GM23338 (cell line): ENCODE measurements at regions not wholly inside any gene's neighbourhood (a gene's known extent, or its start where the extent isn't known, plus 50 kb on each side); places are given as distances from the start of the nearest gene placed in this dataset.

Experiments used
- CREB1 ChIP-seq: fragments of 250-450 bp; sonication (Bioruptor Pico); IDR thresholded peaks from 2 replicates; pipeline ENCODE4 v1.5.0; 2020; ENCODE audit warnings: low read depth, mild to moderate bottlenecking, moderate library complexity
- EZH2 ChIP-seq: fragments of 200-600 bp; sonication (generic); IDR thresholded peaks from one replicate; pipeline ENCODE4 v1.8.0; 2017; ENCODE audit warnings: antibody characterized with exemption, mild to moderate bottlenecking, low read depth; ENCODE audit not compliant: unreplicated experiment
- EZH2phosphoT487 ChIP-seq: fragments of 200-600 bp; sonication (generic); IDR thresholded peaks from one replicate; pipeline ENCODE4 v1.8.1; 2018; ENCODE audit warnings: antibody characterized with exemption; ENCODE audit not compliant: unreplicated experiment
- POLR2AphosphoS5 ChIP-seq: IDR thresholded peaks from 2 replicates; pipeline ENCODE4 v1.6.1; 2016; ENCODE audit warnings: antibody characterized with exemption, low read depth
- STAT1 ChIP-seq: IDR thresholded peaks from one replicate; pipeline ENCODE4 v1.6.1; 2016; ENCODE audit warnings: antibody characterized with exemption; ENCODE audit not compliant: unreplicated experiment
- ZNF331 ChIP-seq: fragments of 250-450 bp; sonication (Bioruptor Pico); IDR thresholded peaks from 2 replicates; pipeline ENCODE4 v1.5.0; 2020; ENCODE audit warnings: low read depth, mild to moderate bottlenecking, moderate library complexity
- TF ChIP-seq, protein P1 (sequence below), 2 experiments: fragments of 200-600 bp in 1 of 2; sonication (generic) in 1 of 2; conservative IDR thresholded peaks; 2 replicates each; pipeline versions ENCODE4 v1.5.1 to v1.6.1; 2016 to 2017; ENCODE audit warnings: antibody characterized with exemption in 2 of 2, low read depth in 2 of 2, mild to moderate bottlenecking in 2 of 2, moderate library complexity in 1 of 2
- TF ChIP-seq, protein P2 (sequence below): IDR thresholded peaks from one replicate; pipeline ENCODE4 v1.6.1; 2018; ENCODE audit warnings: antibody characterized with exemption; ENCODE audit not compliant: unreplicated experiment
- TF ChIP-seq, protein P3 (sequence below): IDR thresholded peaks from 2 replicates; pipeline ENCODE4 v1.6.1; 2016; ENCODE audit warnings: antibody characterized with exemption

DNA sequence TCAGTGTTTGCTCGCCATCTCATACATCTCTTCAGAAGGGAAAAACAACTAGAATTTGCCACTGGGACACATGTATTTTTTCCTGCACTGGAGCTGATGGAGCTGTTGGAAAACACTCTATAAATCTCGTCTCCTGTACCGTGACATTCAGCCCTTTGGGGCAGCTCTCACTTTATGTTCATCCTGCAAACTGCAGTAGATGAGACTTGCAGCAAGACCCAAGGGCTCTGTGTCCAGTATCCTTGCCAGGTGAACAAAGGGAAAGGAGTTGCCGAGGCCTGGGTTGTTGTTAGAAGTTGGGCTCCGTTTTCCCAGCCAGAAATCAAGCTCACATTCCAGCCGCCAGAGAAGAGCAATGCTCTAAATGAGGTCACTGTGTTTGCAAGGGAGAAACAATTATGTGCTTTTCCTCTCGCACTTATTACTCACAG lies 285.1 kb downstream of the SLC4A3 start:
- TF ChIP-seq POLR2AphosphoS5 (no peak), EZH2 (no peak), CREB1 (CRISPR knock-in tag) (no peak), STAT1 (no peak), EZH2phosphoT487 (no peak), ZNF331 (CRISPR knock-in tag) (no peak)
- TF ChIP-seq, protein P1, sequence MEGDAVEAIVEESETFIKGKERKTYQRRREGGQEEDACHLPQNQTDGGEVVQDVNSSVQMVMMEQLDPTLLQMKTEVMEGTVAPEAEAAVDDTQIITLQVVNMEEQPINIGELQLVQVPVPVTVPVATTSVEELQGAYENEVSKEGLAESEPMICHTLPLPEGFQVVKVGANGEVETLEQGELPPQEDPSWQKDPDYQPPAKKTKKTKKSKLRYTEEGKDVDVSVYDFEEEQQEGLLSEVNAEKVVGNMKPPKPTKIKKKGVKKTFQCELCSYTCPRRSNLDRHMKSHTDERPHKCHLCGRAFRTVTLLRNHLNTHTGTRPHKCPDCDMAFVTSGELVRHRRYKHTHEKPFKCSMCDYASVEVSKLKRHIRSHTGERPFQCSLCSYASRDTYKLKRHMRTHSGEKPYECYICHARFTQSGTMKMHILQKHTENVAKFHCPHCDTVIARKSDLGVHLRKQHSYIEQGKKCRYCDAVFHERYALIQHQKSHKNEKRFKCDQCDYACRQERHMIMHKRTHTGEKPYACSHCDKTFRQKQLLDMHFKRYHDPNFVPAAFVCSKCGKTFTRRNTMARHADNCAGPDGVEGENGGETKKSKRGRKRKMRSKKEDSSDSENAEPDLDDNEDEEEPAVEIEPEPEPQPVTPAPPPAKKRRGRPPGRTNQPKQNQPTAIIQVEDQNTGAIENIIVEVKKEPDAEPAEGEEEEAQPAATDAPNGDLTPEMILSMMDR (conservative IDR thresholded peaks at IDR 0.05; ENCODE audit: low read depth in 2 of 2) = no peak
- TF ChIP-seq, protein P2, sequence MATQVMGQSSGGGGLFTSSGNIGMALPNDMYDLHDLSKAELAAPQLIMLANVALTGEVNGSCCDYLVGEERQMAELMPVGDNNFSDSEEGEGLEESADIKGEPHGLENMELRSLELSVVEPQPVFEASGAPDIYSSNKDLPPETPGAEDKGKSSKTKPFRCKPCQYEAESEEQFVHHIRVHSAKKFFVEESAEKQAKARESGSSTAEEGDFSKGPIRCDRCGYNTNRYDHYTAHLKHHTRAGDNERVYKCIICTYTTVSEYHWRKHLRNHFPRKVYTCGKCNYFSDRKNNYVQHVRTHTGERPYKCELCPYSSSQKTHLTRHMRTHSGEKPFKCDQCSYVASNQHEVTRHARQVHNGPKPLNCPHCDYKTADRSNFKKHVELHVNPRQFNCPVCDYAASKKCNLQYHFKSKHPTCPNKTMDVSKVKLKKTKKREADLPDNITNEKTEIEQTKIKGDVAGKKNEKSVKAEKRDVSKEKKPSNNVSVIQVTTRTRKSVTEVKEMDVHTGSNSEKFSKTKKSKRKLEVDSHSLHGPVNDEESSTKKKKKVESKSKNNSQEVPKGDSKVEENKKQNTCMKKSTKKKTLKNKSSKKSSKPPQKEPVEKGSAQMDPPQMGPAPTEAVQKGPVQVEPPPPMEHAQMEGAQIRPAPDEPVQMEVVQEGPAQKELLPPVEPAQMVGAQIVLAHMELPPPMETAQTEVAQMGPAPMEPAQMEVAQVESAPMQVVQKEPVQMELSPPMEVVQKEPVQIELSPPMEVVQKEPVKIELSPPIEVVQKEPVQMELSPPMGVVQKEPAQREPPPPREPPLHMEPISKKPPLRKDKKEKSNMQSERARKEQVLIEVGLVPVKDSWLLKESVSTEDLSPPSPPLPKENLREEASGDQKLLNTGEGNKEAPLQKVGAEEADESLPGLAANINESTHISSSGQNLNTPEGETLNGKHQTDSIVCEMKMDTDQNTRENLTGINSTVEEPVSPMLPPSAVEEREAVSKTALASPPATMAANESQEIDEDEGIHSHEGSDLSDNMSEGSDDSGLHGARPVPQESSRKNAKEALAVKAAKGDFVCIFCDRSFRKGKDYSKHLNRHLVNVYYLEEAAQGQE = no peak
- TF ChIP-seq, protein P3, sequence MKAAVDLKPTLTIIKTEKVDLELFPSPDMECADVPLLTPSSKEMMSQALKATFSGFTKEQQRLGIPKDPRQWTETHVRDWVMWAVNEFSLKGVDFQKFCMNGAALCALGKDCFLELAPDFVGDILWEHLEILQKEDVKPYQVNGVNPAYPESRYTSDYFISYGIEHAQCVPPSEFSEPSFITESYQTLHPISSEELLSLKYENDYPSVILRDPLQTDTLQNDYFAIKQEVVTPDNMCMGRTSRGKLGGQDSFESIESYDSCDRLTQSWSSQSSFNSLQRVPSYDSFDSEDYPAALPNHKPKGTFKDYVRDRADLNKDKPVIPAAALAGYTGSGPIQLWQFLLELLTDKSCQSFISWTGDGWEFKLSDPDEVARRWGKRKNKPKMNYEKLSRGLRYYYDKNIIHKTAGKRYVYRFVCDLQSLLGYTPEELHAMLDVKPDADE = no peak
